ENCODE measurements at regions not wholly inside any gene's neighbourhood (a gene's known extent, or its start where the extent isn't known, plus 50 kb on each side); places are given as distances from the start of the nearest gene placed in this dataset.

- DNase-seq: no peak
- H3K4me3 ChIP-seq: no peak overlapping the region
- H3K27ac ChIP-seq: no peak overlapping the region
- H3K36me3 ChIP-seq: no peaks in the 10 kb centered on the region
- TF ChIP-seq CTCF (IDR thresholded peaks at IDR 0.05) (no peak), POLR2A (IDR thresholded peaks at IDR 0.05) (no peak)
- H3K9me3 ChIP-seq: no peaks in the 10 kb centered on the region
- no peaks in the 10 kb centered on the region for H3K4me1 ChIP-seq
- no peaks in the 10 kb centered on the region for H3K27me3 ChIP-seq
These were observed 219.2 kb upstream of the IRS2 start for GRCh38 chr13:110005563-110005962.

GRCh38 chr13:110004814-110005213, 218.4 kb upstream of the IRS2 start:
- H3K27ac ChIP-seq: no peak overlapping the region
- H3K36me3 ChIP-seq: no peaks in the 10 kb centered on the region
- H3K4me1 ChIP-seq: no peaks in the 10 kb centered on the region
- TF ChIP-seq CTCF (IDR thresholded peaks at IDR 0.05) (no peak), POLR2A (IDR thresholded peaks at IDR 0.05) (no peak)
- H3K4me3 ChIP-seq: no peak overlapping the region
- no peaks in the 10 kb centered on the region for H3K27me3 ChIP-seq
- DNase-seq: no peak
- H3K9me3 ChIP-seq: no peaks in the 10 kb centered on the region

- TF ChIP-seq POLR2A (IDR thresholded peaks at IDR 0.05): no peak
- no peak for TF ChIP-seq CTCF (IDR thresholded peaks at IDR 0.05)
- no peaks in the 10 kb centered on the region for H3K4me1 ChIP-seq
- H3K27me3 ChIP-seq: no peaks in the 10 kb centered on the region
- H3K4me3 ChIP-seq: no peak overlapping the region
- DNase-seq: no peak
- no peak overlapping the region for H3K27ac ChIP-seq
- H3K9me3 ChIP-seq: no peaks in the 10 kb centered on the region
- H3K36me3 ChIP-seq: no peaks in the 10 kb centered on the region
These were observed 215.4 kb upstream of the IRS2 start for GRCh38 chr13:110001670-110002275.

GRCh38 chr13:110000534-110001345, 214.4 kb upstream of the IRS2 start:
- TF ChIP-seq CTCF (IDR thresholded peaks at IDR 0.05): no peak
- TF ChIP-seq POLR2A (IDR thresholded peaks at IDR 0.05): no peak
- H3K9me3 ChIP-seq: no peaks in the 10 kb centered on the region
- no peaks in the 10 kb centered on the region for H3K36me3 ChIP-seq
- no peaks in the 10 kb centered on the region for H3K27me3 ChIP-seq
- no peaks in the 10 kb centered on the region for H3K4me1 ChIP-seq
- DNase-seq: no peak
- no peak overlapping the region for H3K27ac ChIP-seq
- no peak overlapping the region for H3K4me3 ChIP-seq

- Histone ChIP-seq H3K4me1 (no peaks in the 10 kb centered on the region), H3K9me3 (no peaks in the 10 kb centered on the region), H3K4me3 (no peak overlapping the region), H3K27ac (no peak overlapping the region), H3K36me3 (no peaks in the 10 kb centered on the region), H3K27me3 (no peaks in the 10 kb centered on the region)
- TF ChIP-seq CTCF (IDR thresholded peaks at IDR 0.05) (no peak), POLR2A (IDR thresholded peaks at IDR 0.05) (no peak)
- no peak for DNase-seq
These were observed 213.5 kb upstream of the IRS2 start for GRCh38 chr13:109999659-110000533.
